Hematopoietic multipotent progenitor cell treated with erythropoietin and hydrocortisone succinate and interleukin-3 and kit ligand, for 8 days (in vitro differentiated cells): ENCODE measurements at regions not wholly inside any gene's neighbourhood (a gene's known extent, or its start where the extent isn't known, plus 50 kb on each side); places are given as distances from the start of the nearest gene placed in this dataset.

Experiments used
- DNase-seq: peaks from one replicate; pipeline ENCODE4 v3.0.0-alpha.2; 2015

- DNase-seq, result no peak
Observed at GRCh38 chr11:11710556-11710955, 88.8 kb upstream of the GALNT18 start.

GRCh38 chr11:11709447-11710239 lies 87.8 kb upstream of the GALNT18 start:
- DNase-seq, result no peak

DNA sequence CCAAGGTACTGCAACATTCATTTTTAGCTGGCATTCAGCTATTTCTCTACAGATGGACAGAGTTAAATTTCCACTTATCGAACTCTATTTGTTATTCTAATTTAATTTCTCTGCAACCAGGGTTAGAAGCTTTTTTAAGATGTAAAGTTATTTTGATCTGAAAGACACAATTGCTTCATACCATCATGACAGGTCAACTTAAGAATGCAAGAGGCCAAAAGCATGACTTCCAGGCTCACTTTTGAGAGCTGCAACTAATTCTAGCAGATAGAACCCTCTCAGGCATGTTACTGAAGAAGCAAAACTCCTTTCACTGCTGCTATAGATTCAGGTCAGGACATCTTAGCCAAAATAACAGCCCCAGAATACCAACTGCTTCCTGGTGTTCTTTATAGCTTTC lies 86.5 kb upstream of the GALNT18 start:
- DNase-seq, result no peak

GRCh38 chr11:11706028-11706427 lies 84.2 kb upstream of the GALNT18 start:
- no peak for DNase-seq

GRCh38 chr11:11703885-11704284 lies 82.1 kb upstream of the GALNT18 start:
- no peak for DNase-seq

GRCh38 chr11:11701070-11701469 lies 79.3 kb upstream of the GALNT18 start:
- DNase-seq, result no peak

- DNase-seq, result no peak
Observed at GRCh38 chr11:11697796-11698195, 76.0 kb upstream of the GALNT18 start.

- no peak for DNase-seq
Observed at GRCh38 chr11:11691296-11692151, 69.7 kb upstream of the GALNT18 start.

- DNase-seq, result no peak
Observed at GRCh38 chr11:11681536-11681935, 59.7 kb upstream of the GALNT18 start.

GRCh38 chr11:11677672-11678356 lies 56.0 kb upstream of the GALNT18 start:
- no peak for DNase-seq

GRCh38 chr11:11675671-11676181 lies 53.9 kb upstream of the GALNT18 start:
- no peak for DNase-seq

DNA sequence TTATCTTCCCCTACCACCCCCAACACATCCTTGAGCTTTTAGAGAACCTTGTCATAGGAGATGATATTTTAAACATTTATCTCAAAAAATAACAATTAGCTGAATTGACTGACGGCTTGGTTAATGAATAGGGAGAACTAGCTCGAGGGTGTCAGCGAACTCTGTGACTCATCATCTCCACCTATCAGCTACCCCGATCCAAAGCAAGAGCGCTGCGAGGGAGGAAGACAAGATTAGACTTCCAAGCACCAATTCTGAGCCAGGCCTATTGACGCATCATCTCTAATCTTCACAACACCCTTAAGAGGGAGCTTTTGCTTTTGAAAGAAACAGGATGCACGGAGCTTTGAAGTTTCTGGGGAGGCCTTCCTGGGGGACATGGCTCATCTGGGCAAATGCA lies 51.0 kb upstream of the GALNT18 start:
- no peak for DNase-seq

DNA sequence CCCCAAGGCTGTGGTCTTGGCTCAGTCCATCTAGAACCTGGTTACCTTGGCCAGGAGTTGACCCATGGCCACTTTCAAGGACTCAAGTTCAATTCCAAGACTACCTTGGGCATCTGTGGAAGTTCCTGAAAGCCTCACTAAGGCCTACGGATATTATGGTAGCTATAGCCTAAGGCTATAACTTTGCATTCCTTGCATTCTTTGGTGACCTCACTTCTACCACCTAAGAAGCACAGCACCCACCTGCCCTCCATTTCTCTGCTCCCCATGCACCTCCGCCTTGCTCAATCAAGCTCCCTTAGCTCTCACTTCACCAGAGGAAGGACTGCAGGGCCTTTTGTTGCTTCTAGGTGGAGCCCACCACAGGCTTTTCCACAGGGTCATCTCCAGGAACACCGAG lies 50.3 kb upstream of the GALNT18 start:
- DNase-seq, result no peak
